ENCODE measurements at regions not wholly inside any gene's neighbourhood (a gene's known extent, or its start where the extent isn't known, plus 50 kb on each side); places are given as distances from the start of the nearest gene placed in this dataset.
"Not testable (repeated sequence)": the region's sequence is repeated elsewhere in the genome, so short reads cannot be mapped to it uniquely, and the experiment has no call there.

- TF ChIP-seq POLR2A (IDR thresholded peaks at IDR 0.05; ENCODE audit: low read depth, low read length); SMC3 (IDR thresholded peaks at IDR 0.05; ENCODE audit: borderline replicate concordance, low read length); CTCF (IDR thresholded peaks at IDR 0.05 in 2 of 3, conservative IDR thresholded peaks at IDR 0.05 in 1 of 3; ENCODE audit: control insufficient read depth in 2 of 3, extremely low read depth in 1 of 3, insufficient read depth in 1 of 3, low read depth in 3 of 3, low read length in 3 of 3); GABPA (IDR thresholded peaks at IDR 0.05; ENCODE audit: low read depth); E2F4 (IDR thresholded peaks at IDR 0.05; ENCODE audit: low read depth, low read length); E4F1 (IDR thresholded peaks at IDR 0.05; ENCODE audit: borderline replicate concordance, partially characterized antibody); EGR1 (IDR thresholded peaks at IDR 0.05; ENCODE audit: borderline replicate concordance in 1 of 2, low read depth in 2 of 2, low read length in 2 of 2); ZNF274 (IDR thresholded peaks at IDR 0.05; ENCODE audit: insufficient read depth, insufficient read length); RFX5 (IDR thresholded peaks at IDR 0.05; ENCODE audit: low read depth, low read length): not testable (repeated sequence)
These were observed 150.5 kb upstream of the POTEB2 start for GRCh38 chr15:21016589-21016988.
